Erythroblast (primary cell): ENCODE measurements at regions not wholly inside any gene's neighbourhood (a gene's known extent, or its start where the extent isn't known, plus 50 kb on each side); places are given as distances from the start of the nearest gene placed in this dataset.

Experiments used
- GATA1 ChIP-seq: IDR thresholded peaks from 2 replicates; pipeline ENCODE4 v1.6.1; 2011; ENCODE audit warnings: low read depth, mild to moderate bottlenecking, control low read depth, low read length, moderate library complexity
- POLR2A ChIP-seq: IDR thresholded peaks from 2 replicates; pipeline ENCODE4 v1.6.1; 2011; ENCODE audit warnings: mild to moderate bottlenecking, low read length

- TF ChIP-seq POLR2A: no peak
- TF ChIP-seq GATA1: no peak
These were observed 500.0 kb upstream of the FRG1 start for GRCh38 chr4:189440716-189441115.
